ENCODE measurements at regions not wholly inside any gene's neighbourhood (a gene's known extent, or its start where the extent isn't known, plus 50 kb on each side); places are given as distances from the start of the nearest gene placed in this dataset.

GRCh38 chr2:155715705-155716104, 616.8 kb downstream of the NR4A2 start:
- TF ChIP-seq CTCF (IDR thresholded peaks at IDR 0.05) = no peak
- no peak for TF ChIP-seq POLR2A (IDR thresholded peaks at IDR 0.05)
- no peak for TF ChIP-seq POLR2AphosphoS5 (IDR thresholded peaks at IDR 0.05)
